Activated CD4-positive, alpha-beta T cell treated with anti-CD3 and anti-CD28 coated beads, Interleukin-2, Interleukin-6, amounts not matched to agents 100 ng/mL and 50 ng/mL, durations not matched to agents 16 hours and 8 hours (primary cell): ENCODE measurements at regions not wholly inside any gene's neighbourhood (a gene's known extent, or its start where the extent isn't known, plus 50 kb on each side); places are given as distances from the start of the nearest gene placed in this dataset.

Source experiments
- DNase-seq: peaks from one replicate; pipeline ENCODE4 v3.0.0-alpha.2; 2020

GRCh38 chr4:120977435-120977997 is 55.0 kb upstream of the PRDM5 start:
- peak; percentile 45 for DNase-seq

GRCh38 chr4:120973207-120973606 is 50.7 kb upstream of the PRDM5 start:
- DNase-seq: no peak
